ENCODE measurements at regions not wholly inside any gene's neighbourhood (a gene's known extent, or its start where the extent isn't known, plus 50 kb on each side); places are given as distances from the start of the nearest gene placed in this dataset.
"Not testable (repeated sequence)": the region's sequence is repeated elsewhere in the genome, so short reads cannot be mapped to it uniquely, and the experiment has no call there.

GRCh38 chr10:3959370-3960325, 174.6 kb upstream of the KLF6 start:
- peak overlapping the region; percentile 14 for H3K4me3 Mint-ChIP-seq
- no peak overlapping the region for H3K27ac Mint-ChIP-seq
- peaks cover 23% of the 10 kb centered on the region for H3K4me1 Mint-ChIP-seq
- H3K9me3 Mint-ChIP-seq, result no peaks in the 10 kb centered on the region
- H3K36me3 Mint-ChIP-seq, result no peaks in the 10 kb centered on the region
- DNase-seq, result no peak
- H3K27me3 Mint-ChIP-seq, result no peaks in the 10 kb centered on the region

- H3K27ac Mint-ChIP-seq, result no peak overlapping the region
- no peaks in the 10 kb centered on the region for H3K27me3 Mint-ChIP-seq
- no peaks in the 10 kb centered on the region for H3K36me3 Mint-ChIP-seq
- no peak for DNase-seq
- H3K4me1 Mint-ChIP-seq, result peaks cover 21% of the 10 kb centered on the region
- no peak overlapping the region for H3K4me3 Mint-ChIP-seq
- no peaks in the 10 kb centered on the region for H3K9me3 Mint-ChIP-seq
Measured at GRCh38 chr10:3958472-3958996, 173.5 kb upstream of the KLF6 start.

- no peak overlapping the region for H3K4me3 Mint-ChIP-seq
- DNase-seq, result no peak
- H3K4me1 Mint-ChIP-seq, result peaks cover 17% of the 10 kb centered on the region
Measured at GRCh38 chr10:3955955-3956617, 171.1 kb upstream of the KLF6 start.

GRCh38 chr10:3955493-3955892, 170.5 kb upstream of the KLF6 start:
- Mint-ChIP-seq H3K4me1 (peaks cover 17% of the 10 kb centered on the region), H3K9me3 (no peaks in the 10 kb centered on the region)

More at GRCh38 chr10:3955955-3956617, 171.1 kb upstream of the KLF6 start:
- no peaks in the 10 kb centered on the region for H3K36me3 Mint-ChIP-seq
- H3K27me3 Mint-ChIP-seq, result no peaks in the 10 kb centered on the region
- H3K27ac Mint-ChIP-seq, result no peak overlapping the region
- H3K9me3 Mint-ChIP-seq, result no peaks in the 10 kb centered on the region

GRCh38 chr10:3954615-3955014, 169.6 kb upstream of the KLF6 start:
- no peak for DNase-seq
- no peak overlapping the region for H3K4me3 Mint-ChIP-seq
- no peak overlapping the region for H3K27ac Mint-ChIP-seq
- peaks cover 24% of the 10 kb centered on the region for H3K4me1 Mint-ChIP-seq
- H3K27me3 Mint-ChIP-seq, result no peaks in the 10 kb centered on the region
- no peaks in the 10 kb centered on the region for H3K9me3 Mint-ChIP-seq
- no peaks in the 10 kb centered on the region for H3K36me3 Mint-ChIP-seq

More at GRCh38 chr10:3955493-3955892, 170.5 kb upstream of the KLF6 start:
- DNase-seq, result no peak
- no peak overlapping the region for H3K4me3 Mint-ChIP-seq
- no peak overlapping the region for H3K27ac Mint-ChIP-seq
- no peaks in the 10 kb centered on the region for H3K36me3 Mint-ChIP-seq
- no peaks in the 10 kb centered on the region for H3K27me3 Mint-ChIP-seq

- peaks cover 25% of the 10 kb centered on the region for H3K4me1 Mint-ChIP-seq
- H3K27ac Mint-ChIP-seq, H3K27me3 Mint-ChIP-seq, DNase-seq, H3K4me3 Mint-ChIP-seq, H3K36me3 Mint-ChIP-seq, H3K9me3 Mint-ChIP-seq: not testable (repeated sequence)
Measured at GRCh38 chr10:3954007-3954406, 169.0 kb upstream of the KLF6 start.

- H3K36me3 Mint-ChIP-seq, result no peaks in the 10 kb centered on the region
- H3K27ac Mint-ChIP-seq, result no peak overlapping the region
- peaks cover 36% of the 10 kb centered on the region for H3K4me1 Mint-ChIP-seq
Measured at GRCh38 chr10:3951993-3952392, 167.0 kb upstream of the KLF6 start.

GRCh38 chr10:3950676-3951275, 165.8 kb upstream of the KLF6 start:
- DNase-seq, result peak; percentile 57
- no peak overlapping the region for H3K4me3 Mint-ChIP-seq
- H3K27ac Mint-ChIP-seq, result peak overlapping the region; percentile 82
- H3K9me3 Mint-ChIP-seq, result no peaks in the 10 kb centered on the region
- no peaks in the 10 kb centered on the region for H3K27me3 Mint-ChIP-seq
- no peaks in the 10 kb centered on the region for H3K36me3 Mint-ChIP-seq
- H3K4me1 Mint-ChIP-seq, result peaks cover 46% of the 10 kb centered on the region

More at GRCh38 chr10:3951993-3952392, 167.0 kb upstream of the KLF6 start:
- Mint-ChIP-seq H3K9me3 (no peaks in the 10 kb centered on the region), H3K27me3 (no peaks in the 10 kb centered on the region), H3K4me3 (no peak overlapping the region)
- no peak for DNase-seq

- no peak for DNase-seq
- Mint-ChIP-seq H3K9me3 (no peaks in the 10 kb centered on the region), H3K4me3 (no peak overlapping the region), H3K27me3 (no peaks in the 10 kb centered on the region), H3K4me1 (peaks cover 49% of the 10 kb centered on the region), H3K27ac (peak overlapping the region; percentile 25), H3K36me3 (no peaks in the 10 kb centered on the region)
Measured at GRCh38 chr10:3949711-3950110, 164.7 kb upstream of the KLF6 start.

- Mint-ChIP-seq H3K4me3 (peak overlapping the region; percentile 4), H3K9me3 (peaks cover 1% of the 10 kb centered on the region), H3K36me3 (no peaks in the 10 kb centered on the region), H3K27me3 (no peaks in the 10 kb centered on the region), H3K27ac (peak overlapping the region; percentile 69), H3K4me1 (peaks cover 49% of the 10 kb centered on the region)
- DNase-seq, result peak; percentile 70
Measured at GRCh38 chr10:3948843-3949242, 163.8 kb upstream of the KLF6 start.

- Mint-ChIP-seq H3K9me3 (peaks cover 1% of the 10 kb centered on the region), H3K36me3 (no peaks in the 10 kb centered on the region), H3K4me1 (peaks cover 51% of the 10 kb centered on the region), H3K27ac (peak overlapping the region; percentile 69), H3K27me3 (no peaks in the 10 kb centered on the region), H3K4me3 (peak overlapping the region; percentile 41)
- DNase-seq, result no peak
Measured at GRCh38 chr10:3946234-3947229, 161.5 kb upstream of the KLF6 start.

- H3K27ac Mint-ChIP-seq, result no peak overlapping the region
- peaks cover 38% of the 10 kb centered on the region for H3K4me1 Mint-ChIP-seq
- H3K36me3 Mint-ChIP-seq, result no peaks in the 10 kb centered on the region
- H3K27me3 Mint-ChIP-seq, result no peaks in the 10 kb centered on the region
- peaks cover 1% of the 10 kb centered on the region for H3K9me3 Mint-ChIP-seq
- no peak overlapping the region for H3K4me3 Mint-ChIP-seq
- no peak for DNase-seq
Measured at GRCh38 chr10:3945026-3945425, 160.0 kb upstream of the KLF6 start.

- no peak for DNase-seq
- no peak overlapping the region for H3K4me3 Mint-ChIP-seq
- H3K9me3 Mint-ChIP-seq, result peaks cover 1% of the 10 kb centered on the region
- H3K27ac Mint-ChIP-seq, result no peak overlapping the region
- no peaks in the 10 kb centered on the region for H3K36me3 Mint-ChIP-seq
- H3K27me3 Mint-ChIP-seq, result no peaks in the 10 kb centered on the region
- H3K4me1 Mint-ChIP-seq, result peaks cover 34% of the 10 kb centered on the region
Measured at GRCh38 chr10:3944591-3944990, 159.6 kb upstream of the KLF6 start.

GRCh38 chr10:3943695-3944257, 158.8 kb upstream of the KLF6 start:
- Mint-ChIP-seq H3K27me3 (no peaks in the 10 kb centered on the region), H3K36me3 (no peaks in the 10 kb centered on the region), H3K9me3 (peaks cover 1% of the 10 kb centered on the region), H3K27ac (no peak overlapping the region), H3K4me3 (no peak overlapping the region), H3K4me1 (peaks cover 27% of the 10 kb centered on the region)
- DNase-seq, result no peak

Data from activated naive CD8-positive, alpha-beta T cell treated with anti-CD3 and anti-CD28 coated beads for 36 hours (primary cell).